HG02885 (cell line): ENCODE measurements at regions not wholly inside any gene's neighbourhood (a gene's known extent, or its start where the extent isn't known, plus 50 kb on each side); places are given as distances from the start of the nearest gene placed in this dataset.

Source experiments
- ATAC-seq: cut with Tn5 transposase; IDR thresholded peaks from one replicate; pipeline ENCODE4 v1.9.1; 2021; ENCODE audit warnings: mild to moderate bottlenecking; ENCODE audit not compliant: unreplicated experiment, poor library complexity

DNA sequence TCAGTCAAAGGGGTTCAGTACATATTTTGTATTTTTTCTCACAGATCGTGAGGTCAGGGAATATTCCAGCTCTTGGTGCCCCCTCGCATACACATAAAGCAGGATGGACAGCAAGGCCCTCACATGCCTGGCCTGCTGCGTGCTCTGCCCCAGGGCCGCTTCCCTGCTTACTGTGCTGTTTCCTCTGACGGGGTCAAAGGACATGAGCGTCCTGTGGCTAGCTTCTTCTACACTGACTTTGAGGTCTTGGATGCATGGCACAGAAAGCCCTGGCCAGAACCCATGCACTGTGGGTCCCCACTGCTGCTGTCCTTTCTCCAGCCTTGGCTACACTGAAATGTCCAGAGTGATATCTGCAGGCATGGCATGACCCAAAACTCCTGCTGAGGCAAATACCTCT, 92.5 kb upstream of the GGTLC1 start:
- ATAC-seq, result no peak

DNA sequence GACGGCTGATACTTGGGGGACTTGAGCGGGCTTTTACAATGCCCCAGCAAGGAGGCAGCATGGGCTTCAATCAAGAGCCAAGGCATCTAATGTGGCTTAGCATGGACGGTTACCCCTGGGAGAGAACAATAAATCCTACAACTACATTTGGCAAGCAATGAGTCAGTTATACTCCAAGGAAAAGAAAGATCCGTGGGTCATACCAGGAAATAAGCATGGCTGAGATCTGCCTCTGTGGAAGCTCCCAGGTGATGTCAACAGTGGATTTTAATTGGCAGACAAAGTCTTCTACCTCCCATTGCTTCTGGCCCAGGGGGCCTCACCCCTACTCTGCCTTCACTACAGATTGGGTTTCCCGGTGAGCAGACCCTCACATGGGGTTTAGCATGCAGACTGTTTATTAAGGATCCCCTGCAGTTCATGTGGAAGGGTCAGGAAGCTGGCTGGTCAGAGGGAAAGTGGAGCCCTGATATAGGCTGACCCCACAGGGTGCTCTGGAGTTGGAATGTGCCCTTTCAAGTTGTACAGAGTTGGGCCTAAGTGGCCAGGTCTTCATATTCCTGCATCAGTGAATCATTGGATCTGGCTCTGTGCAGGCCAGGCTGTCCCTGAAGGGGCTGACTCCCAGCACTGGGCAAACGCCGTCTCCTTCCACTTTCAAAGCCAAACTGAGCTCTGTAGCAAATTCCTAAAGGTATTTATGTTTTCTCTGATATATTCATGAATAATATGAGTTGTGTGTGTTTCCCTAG, 91.3 kb upstream of the GGTLC1 start:
- no peak for ATAC-seq

DNA sequence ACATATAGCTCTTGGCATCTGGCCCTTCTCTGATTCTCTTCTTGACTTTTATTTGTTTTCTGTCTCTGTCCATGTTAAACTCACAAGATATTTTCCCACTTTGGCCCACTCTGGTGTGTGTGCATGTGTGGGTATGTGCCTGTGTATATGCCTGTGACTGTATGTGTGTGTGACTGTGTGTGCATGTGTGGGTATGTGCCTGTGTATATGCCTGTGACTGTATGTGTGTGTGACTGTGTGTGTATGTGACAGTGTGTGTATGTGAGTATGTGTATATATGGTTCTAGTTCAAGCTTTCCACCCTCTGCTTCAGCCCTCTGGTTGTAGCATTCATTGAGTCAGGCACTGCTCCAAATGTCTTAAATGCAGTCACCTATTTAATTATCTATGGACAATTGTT, 88.6 kb upstream of the GGTLC1 start:
- no peak for ATAC-seq

DNA sequence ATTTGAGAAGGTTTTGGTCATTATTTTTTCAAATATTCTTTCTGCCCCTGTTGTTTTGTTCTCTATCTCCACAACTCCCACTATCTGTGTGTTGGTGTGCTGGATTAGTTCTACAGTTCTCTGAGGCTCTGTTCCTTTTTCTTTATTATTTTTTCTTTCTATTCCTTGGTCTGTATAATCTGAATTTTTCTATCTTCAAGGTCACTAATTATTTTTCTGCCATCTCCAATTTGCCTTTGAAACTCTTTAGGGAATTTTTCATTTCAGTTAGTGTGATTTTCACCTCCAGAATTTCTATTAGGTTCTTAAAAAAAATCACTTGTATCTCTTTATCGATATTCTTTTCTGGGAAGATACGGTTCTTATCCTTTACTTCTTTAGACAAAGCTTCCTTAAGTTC, 82.1 kb upstream of the GGTLC1 start:
- no peak for ATAC-seq

DNA sequence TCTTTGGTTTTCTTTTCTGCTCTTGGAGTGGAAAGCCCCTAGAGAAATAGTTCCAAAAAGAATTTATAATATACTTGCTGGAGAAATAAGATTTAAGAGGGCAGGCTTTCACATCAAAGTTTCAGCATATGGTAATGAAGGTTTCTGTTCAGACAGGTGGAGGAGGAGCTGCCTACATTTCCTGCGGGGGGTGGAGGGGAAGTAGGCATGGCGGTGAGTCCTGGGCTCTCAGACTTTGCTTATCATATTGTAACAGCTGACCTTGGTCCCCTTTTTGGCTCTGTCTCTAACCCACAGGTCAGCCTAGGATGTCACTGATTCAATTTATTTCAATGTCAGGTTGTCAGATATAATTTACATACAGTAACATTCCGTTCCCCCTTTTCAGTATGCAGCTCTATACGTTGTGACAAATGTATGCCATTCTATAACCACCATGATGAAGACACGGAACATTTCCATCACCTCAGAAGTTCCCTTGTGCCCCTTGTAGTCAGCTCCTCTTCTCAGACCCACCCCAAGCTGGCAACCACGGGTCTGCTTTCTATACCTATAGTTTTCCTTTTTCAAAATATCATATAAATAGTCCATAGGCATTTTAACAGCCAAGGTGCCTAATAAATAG, 77.6 kb upstream of the GGTLC1 start:
- no peak for ATAC-seq

DNA sequence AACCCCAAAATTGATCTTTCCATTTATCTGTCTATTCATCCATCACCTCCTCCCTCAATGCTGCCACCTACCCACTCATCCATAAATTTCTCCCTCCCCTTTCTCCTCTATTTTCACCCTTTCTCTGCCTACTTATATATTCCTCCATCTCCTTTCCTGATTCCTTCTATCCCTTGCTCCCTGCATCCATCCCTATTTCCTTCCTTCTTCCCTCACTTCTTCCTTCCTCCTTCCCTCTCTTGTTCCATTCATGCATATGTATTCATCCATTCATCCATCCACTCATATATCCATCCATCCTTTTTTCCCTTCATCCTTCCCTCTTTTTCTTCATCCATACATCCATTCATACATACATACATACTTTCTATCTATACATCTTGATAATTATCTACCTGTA, 76.3 kb upstream of the GGTLC1 start:
- no peak for ATAC-seq

DNA sequence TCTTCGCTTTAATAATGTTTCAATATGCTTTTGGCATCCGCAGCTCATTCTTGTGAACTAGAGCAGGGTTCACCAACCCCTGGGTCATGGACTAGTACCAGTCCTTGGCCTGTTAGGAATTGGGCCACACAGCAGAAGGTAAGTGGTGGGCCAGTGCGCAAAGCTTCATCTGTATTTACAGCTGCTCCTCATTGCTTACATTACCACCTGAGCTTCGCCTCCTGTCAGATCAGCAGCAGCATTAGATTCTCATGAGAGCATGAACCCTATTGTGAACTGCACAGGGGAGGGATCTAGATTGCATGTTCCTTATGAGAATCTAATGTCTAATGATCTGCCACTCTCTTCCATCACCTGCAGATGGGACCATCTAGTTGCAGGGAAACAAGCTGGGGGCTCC, 75.5 kb upstream of the GGTLC1 start:
- ATAC-seq, result no peak

DNA sequence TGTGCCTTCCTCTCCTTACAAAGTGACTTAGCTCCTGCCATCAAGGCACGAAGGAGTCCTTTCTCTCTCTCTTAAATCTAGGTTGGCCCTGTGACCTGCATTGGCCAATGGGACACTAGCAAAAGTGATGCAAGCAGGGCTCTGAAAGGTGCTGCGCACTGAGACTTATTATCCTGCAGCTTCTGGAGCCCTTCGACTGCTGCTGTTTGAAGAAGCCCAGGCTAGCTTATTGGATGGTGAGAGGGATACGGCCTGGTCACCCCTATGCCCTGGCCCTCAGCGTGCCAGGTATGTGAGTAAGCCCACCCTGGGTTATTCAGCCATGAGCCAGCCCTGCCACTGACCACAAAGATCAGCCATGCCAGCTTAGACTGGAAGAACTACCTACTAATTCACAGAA, 74.5 kb upstream of the GGTLC1 start:
- ATAC-seq, result no peak

DNA sequence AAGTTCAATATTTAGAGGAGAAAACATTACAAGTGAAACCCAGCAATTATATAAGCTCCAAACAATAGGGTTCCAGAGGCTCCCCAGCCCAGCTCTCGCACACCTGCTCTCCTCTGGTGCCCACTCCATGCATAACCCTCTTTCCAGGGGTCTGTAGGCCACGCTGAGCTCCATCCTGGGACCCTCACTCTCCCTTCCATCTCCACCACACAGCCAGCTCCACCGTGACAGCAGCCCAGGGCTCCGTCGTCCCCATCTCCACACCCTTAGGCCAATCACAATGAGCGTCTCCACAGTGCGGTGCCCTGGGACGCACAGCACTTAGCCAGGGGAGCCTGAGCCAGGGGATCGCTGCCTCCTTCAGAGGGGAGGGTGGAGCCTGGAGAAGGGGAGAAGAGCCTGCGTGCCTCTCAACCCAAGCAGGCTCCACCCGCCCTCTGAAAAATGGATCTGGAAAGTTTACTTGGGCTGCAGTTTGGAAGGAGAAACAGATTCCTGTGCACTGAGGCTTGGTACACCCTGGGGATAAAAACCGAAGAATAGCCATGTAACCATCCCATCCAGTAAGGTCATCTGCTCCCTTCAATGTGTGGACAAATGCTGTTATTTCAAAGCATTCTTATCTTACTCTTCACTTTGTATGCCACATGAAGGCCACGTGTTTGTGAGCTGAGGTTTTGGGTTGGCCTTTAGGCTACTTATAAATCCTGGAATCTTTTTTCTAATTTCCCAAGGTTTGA, 72.4 kb upstream of the GGTLC1 start:
- ATAC-seq, result no peak

DNA sequence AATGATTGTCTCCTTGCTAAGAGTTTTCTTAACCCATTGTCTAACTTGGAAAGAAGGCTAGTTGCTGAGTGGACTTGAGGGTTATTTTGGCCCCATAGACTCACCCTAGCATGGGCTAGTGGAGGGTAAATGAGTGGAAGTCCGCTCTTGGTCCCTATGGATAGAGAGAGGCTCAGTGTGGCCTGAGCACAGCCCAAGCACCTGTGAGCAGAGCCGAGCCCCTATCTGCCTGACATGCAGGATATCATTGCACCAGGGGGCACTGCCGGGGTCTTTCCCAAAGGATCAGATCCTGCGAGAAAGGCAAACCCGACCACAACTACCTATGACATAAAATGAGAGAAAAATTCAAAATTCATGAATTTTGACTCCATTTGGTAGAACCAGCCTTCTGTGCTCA, 70.6 kb upstream of the GGTLC1 start:
- no peak for ATAC-seq

DNA sequence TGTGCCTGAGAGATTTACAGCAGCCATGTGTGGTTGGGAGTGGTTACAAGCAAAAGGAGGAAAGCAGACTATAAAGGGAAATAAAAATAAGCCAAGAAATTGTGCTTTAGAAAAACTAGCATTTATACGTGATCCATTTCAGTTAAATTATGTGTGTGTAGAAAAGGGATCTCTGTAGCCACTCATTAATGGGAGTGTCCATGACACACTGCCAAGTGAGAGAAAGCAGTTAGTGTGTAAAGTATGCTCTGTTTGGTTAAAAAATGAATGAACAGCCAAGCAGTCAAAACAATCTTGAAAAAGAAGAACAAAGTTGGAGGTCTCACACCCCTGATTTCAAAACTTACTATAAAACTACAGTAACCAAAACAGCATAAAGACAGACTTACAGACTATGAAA, 67.9 kb upstream of the GGTLC1 start:
- no peak for ATAC-seq

DNA sequence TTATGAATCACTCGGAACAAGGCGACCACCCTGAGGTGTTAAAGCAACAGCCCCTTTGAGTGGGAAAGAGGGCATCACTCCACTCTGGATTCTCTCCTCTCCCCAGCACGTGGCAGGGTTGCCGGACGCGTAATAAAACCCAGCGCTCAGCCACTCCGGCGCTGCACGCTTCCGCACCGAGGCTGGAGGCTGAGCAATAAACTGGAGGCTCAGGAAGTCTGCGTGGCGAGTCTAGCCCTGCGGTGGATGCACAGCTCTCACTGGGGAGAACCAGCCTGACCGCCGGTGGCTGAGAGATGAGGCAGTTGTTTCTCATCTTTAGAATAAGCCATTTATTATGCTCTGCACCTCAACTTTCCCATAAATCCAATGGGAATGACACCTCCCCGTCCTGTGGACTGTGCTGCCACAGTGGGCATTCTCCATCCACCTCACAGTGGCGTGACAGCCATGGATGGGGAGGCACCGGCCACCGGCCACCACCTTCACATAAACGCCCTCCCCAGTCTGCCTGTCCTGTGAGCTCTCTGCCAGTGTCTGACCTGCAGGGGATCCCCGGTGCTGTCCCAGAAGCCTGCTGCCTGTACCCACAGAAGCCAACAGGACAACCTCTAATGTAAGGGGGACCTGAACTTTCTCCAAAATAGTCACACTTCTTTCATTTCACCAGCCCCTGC, 64.2 kb upstream of the GGTLC1 start:
- no peak for ATAC-seq

DNA sequence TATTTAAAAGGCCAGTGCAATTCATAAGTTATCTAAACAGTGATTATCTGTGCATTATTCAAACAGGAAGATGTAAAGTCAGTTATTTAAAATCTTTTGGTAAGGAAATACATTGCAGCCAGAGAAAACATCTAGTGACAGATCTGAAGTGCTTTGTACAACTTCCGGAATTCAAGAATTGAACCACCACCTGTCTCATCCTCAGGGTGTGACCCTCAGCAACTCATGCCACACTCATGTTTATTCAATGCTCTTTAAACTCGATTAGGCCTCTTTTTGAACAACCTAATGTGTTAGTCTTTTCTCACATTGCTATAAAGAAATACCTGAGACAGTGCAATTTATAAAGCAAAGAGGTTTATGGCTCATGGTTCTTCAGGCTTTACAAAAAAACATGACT, 62.6 kb upstream of the GGTLC1 start:
- ATAC-seq, result no peak

DNA sequence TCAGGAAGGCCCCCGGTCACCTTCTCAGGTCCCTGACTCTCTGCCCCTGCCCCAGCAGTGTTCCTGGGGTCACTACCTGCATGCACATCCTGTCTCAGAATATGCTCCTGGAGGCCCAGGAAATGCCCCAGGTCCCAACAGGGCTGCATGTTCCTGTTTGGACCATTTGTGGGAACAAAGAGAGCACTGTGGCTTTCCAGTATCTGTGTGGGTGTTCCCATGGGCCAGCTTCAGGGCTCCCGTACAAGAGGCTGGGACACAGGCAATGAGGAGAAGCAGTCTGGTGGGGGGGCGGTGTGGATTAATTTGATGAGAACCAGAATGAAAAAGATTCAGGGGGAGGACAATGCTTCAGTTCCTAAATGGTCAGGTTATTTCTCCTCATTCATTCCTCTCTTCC, 61.5 kb upstream of the GGTLC1 start:
- ATAC-seq, result no peak

DNA sequence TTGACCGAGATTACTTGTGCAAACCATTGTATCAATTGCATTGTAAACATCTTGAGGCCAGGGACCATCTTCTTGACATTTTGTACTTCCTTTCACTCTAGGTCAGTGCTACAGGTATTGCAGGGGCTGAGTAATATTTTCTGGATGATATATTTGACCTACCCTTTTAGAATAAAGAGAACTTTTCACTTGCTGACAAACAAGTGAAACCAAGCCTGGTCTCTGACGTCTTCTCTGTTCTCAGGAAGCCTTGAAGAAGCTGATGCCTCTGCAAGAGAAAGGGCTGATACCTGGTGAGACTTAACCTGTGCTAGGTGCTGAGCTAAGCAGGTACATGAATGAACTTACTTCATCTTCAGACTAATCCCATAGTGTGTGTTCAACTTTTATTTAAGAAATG, 60.5 kb upstream of the GGTLC1 start:
- ATAC-seq, result no peak

DNA sequence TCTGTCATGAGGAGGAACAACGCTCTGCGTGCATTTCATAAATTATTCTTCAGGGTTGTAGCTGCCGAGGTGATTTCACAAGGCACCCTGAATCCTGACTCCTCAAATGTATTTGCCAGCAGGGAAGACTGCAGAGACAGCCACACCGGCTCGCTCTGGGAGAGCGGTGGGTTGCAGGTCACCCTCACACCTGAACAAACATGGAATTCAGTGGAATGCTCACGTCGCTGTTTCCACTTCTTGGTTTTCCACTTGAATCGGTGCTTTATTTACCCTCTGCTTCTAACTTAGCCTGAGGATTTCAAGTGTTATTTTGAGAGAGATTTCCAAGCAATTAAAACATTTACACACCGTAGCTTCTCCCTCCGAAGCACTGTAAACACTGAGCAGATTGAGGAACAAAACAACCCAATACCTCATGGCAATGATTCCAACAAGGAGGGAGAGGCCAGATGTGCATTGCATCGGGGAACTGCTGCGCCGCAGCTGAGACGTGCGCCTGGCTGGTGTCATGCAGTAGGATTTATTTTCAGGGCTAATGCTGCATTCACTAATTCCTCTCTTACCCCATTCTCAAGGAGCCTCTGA, 59.5 kb upstream of the GGTLC1 start:
- no peak for ATAC-seq

DNA sequence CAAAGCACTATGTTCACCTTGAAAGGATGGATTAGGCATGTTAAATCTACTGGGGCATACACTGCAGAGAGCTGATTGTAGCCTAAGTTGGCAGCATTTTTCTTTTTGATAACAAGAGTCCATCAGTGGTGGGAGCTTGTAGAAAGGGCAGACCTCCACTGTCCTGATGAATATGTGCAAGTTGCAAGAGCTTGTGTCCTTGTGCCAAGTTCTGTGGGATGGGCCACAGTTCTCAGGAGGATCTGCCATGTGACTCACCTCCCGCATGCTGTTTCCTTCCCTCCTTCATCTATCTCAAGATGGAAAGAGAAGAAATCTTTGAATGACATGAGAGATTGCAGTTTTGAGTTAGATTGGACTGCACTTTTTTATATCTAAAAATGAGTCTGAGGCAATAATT, 58.3 kb upstream of the GGTLC1 start:
- no peak for ATAC-seq

DNA sequence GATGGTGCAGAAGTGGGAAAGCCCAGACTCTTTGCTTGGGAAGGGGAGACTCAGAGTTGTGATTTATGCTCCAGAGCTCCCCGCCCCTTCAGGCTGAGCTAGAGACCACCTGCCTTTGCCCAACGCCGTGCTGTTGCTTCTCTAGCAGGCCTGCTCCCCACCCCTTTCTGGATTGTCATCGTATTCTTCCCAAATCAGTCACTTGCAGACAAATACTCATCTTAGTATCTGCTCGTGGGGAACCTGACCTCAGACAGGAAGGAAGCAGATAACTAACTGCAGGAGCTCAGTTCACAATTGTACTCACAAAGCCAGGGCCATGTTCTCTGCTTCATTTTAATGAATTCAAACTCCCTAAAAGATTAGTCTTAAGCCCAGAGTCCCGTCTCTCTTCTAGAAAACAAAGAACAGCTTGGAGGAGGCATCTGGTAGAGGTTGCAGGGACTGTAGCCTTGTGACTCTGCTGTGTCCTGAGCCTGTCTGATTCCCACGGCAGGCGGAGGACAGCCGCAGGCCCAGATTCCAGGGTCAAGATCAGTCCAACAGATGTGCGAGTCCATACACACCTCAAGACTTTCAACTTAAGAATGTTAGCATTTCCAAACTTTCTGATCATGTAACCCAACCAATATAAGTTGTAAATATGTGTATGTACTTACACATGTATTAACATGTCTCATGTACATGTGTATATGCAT, 57.2 kb upstream of the GGTLC1 start:
- ATAC-seq, result no peak

DNA sequence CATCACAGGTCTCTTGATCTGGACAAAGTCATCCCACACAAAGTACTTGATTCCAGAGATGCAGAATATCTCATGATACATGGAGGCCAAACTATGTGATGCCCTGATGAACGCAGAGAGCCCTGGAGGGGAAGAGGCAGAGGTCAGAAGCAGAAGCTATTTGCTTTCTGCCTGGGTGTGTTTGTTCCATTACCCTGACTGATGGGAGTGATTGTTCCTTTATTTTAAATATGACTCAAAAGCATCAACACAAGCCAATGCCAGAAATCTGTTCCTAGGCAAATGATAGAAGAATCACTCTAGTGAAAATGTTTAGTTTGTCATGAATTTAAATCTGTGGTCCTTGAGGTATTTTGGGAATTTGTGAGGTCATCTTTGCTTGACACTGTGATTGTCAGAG, 54.7 kb upstream of the GGTLC1 start:
- ATAC-seq, result no peak

DNA sequence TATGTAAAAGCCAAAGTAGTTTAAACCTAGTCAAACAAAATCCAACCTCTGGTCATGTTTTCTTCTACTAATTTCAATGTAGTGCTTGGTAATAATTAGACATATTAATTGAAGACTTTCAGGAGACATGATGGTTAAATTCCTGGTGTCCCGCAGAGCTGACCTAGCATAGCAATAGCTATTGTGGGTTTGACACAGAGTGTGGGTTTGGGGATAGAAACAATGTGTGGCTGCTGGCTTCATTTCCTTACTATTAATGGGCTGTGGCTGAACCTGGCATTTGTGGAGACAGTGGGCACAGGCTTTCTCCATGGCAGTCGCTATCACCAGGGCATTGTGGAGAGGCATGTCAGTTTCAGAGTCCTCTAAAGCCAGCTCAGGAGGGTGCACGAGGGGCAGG, 54.1 kb upstream of the GGTLC1 start:
- no peak for ATAC-seq
